ENCODE measurements at regions not wholly inside any gene's neighbourhood (a gene's known extent, or its start where the extent isn't known, plus 50 kb on each side); places are given as distances from the start of the nearest gene placed in this dataset.

DNA sequence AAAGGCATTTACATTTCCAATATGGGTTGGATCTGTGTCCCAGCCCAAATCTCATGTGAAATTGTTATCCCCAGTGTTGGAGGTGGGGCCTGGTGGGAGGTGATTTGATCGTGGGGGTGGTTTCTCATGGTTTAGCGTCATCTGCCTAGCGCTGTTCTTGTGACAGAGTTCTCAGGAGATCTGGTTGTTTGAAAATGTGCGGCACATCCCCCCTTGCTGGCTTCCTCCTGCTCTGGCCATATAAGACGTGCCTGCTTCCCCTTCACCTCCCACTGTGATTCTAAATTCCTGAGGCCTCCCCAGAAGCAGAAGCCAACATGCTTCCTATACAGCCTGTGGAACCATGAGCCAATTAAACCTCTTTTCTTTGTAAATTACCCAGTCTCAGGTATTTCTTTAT is 126.2 kb upstream of the FNDC3A start:
- TF ChIP-seq, protein P1, sequence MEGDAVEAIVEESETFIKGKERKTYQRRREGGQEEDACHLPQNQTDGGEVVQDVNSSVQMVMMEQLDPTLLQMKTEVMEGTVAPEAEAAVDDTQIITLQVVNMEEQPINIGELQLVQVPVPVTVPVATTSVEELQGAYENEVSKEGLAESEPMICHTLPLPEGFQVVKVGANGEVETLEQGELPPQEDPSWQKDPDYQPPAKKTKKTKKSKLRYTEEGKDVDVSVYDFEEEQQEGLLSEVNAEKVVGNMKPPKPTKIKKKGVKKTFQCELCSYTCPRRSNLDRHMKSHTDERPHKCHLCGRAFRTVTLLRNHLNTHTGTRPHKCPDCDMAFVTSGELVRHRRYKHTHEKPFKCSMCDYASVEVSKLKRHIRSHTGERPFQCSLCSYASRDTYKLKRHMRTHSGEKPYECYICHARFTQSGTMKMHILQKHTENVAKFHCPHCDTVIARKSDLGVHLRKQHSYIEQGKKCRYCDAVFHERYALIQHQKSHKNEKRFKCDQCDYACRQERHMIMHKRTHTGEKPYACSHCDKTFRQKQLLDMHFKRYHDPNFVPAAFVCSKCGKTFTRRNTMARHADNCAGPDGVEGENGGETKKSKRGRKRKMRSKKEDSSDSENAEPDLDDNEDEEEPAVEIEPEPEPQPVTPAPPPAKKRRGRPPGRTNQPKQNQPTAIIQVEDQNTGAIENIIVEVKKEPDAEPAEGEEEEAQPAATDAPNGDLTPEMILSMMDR (IDR thresholded peaks at IDR 0.05; ENCODE audit: control extremely low read depth, extremely low read depth, low read depth, missing control alignments): no peak
- ChIA-PET CTCF (no interaction called here), POLR2A (no interaction called here)
- no peak for DNase-seq (ENCODE audit: extremely low spot score)

DNA sequence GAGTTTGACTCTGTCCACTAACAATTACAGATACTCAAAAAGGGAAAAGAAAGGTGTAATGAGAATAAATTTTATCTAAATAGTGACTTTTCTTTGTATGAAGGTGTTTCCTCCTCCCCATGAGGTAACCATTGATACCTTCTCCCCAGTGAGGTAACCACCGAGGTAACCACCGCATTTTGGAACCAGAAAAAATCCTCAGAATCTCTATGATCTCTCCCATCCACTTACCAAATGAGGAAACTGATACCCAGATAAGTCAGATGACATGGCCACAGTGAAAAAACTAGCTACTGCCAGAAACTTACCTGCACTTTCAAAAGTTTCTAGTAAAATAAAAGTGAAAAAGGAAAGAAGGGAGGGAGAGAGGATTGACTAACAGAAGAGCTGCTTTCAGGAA is 124.0 kb upstream of the FNDC3A start:
- ChIA-PET POLR2A (no interaction called here), CTCF (interaction anchor here (1.3 kb wide), 1 partner anchor 20 kb away, joined by 3 read pairs; no protein-coding TSS in a partner anchor)
- TF ChIP-seq, protein P1 (IDR thresholded peaks at IDR 0.05; ENCODE audit: control extremely low read depth, extremely low read depth, low read depth, missing control alignments): no peak
- no peak for DNase-seq (ENCODE audit: extremely low spot score)

DNA sequence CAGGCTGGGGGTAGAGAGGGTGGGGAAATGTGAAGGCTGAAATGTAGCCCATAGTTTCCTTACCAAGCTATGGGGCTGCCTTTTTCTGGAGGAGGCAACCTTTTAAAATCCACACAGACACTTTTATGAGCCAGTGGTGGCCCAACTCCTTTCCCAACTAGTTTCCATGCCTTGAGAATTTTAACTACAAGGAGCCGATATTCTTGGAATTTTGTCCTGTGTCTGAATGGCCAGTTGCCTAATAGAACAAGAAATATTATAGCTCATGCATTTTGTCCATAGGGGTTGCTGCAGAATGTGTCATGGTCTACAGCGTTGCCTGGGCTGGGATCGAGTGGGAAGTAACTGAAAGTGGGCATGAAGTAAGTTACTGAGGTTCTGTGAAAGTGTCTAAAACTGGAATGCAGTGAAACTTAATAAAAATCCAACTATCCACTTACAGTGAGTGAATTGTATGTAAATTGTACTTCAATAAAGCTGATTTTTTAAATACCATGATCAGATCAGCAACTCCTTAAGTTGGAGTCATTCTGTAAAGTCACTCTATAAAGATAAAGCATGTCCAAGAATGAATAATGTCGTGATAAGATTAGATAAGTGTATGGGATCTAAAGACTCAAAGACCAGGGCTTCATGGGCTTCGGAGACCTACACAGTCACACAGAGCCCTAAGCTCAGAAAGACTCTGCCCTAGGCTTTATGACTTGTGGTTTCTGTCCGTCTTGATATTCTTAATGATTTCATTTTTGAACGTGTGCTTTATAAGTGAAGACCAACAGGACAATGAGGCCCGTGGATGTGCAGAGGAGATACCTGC is 122.6 kb upstream of the FNDC3A start:
- ChIA-PET POLR2A (no interaction called here), CTCF (interaction anchor here (1.3 kb wide), 1 partner anchor 21 kb away, joined by 3 read pairs; no protein-coding TSS in a partner anchor)
- no peak for DNase-seq (ENCODE audit: extremely low spot score)
- TF ChIP-seq, protein P1 (IDR thresholded peaks at IDR 0.05; ENCODE audit: control extremely low read depth, extremely low read depth, low read depth, missing control alignments): no peak

DNA sequence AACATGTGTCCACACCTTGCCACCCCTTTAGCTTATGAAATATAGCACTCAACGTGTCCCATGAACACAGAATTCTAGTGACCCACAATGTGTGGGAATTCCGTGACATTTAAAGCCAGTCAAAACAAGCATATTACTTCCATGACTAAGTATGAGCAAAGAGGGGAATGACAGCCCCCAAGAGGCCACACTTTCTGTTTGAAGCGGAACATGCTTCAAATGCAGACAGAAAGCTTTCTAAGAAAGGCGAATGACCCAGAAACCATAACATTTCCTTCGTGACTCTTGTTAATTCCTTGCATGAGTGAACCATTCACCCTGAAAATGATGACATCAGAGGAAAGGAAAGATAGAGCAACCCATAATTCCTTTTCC is 122.0 kb upstream of the FNDC3A start:
- TF ChIP-seq, protein P1 (IDR thresholded peaks at IDR 0.05; ENCODE audit: control extremely low read depth, extremely low read depth, low read depth, missing control alignments): no peak
- no peak for DNase-seq (ENCODE audit: extremely low spot score)
- ChIA-PET CTCF (no interaction called here), POLR2A (no interaction called here)

DNA sequence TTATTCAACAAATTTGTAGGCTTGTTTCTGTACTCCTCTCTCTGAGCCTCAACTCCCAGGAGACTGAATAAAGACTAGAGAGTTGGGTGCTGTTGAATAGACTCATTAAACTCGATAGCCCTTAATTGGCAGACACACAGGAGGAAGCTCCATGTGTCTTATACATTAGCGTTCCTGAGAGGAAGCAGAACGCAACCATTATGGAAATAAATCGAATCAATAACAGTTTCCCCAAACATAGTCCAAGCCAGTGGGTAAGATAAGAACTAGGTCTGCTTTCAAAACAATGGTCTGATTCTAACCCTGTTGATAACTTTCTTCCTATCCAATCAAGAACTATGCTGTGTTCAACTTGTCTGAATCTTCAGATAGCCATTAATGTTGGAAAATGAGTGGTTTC is 118.1 kb upstream of the FNDC3A start:
- TF ChIP-seq, protein P1 (IDR thresholded peaks at IDR 0.05; ENCODE audit: control extremely low read depth, extremely low read depth, low read depth, missing control alignments): no peak
- no peak for DNase-seq (ENCODE audit: extremely low spot score)
- ChIA-PET CTCF (interaction anchor here (1.1 kb wide), 1 partner anchor 27 kb away, joined by 3 read pairs; no protein-coding TSS in a partner anchor), POLR2A (no interaction called here)

DNA sequence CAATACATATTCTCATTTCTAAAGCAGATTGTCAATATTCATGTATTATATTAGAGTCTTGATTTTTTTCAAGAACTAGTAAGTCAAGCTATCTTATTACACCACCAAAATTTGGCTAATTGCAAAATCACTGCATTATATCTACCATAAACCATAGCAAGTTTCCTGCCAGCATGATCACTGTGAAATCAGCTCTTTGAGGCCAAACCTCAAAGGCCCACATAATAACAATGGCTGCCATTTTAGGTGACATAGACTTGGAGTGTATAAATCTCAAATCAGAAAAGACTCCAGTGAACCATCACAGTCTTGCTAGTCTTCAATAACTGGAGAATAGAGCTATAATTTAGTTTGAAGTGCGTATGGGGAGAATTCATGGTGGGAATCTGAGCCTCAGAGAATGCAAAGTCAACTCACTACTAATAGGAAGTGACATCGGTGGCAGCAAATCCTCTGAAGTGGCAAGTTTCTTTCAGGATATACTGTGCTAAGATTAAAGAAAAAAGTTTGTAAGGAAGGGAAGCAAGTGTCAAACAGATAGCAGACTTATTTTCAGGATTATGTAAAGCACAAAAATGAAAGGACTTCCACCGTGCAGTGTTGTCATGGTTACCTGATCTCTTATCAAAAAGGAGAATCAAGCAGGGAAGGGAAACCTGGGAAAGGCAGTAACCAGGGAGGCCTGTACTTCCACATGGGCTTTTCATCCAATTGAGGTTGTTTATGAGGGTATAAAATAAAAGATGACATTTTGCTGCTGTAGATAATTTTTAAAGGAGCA is 117.4 kb upstream of the FNDC3A start:
- TF ChIP-seq, protein P1 (IDR thresholded peaks at IDR 0.05; ENCODE audit: control extremely low read depth, extremely low read depth, low read depth, missing control alignments): no peak
- DNase-seq (ENCODE audit: extremely low spot score): no peak
- ChIA-PET POLR2A (no interaction called here), CTCF (interaction anchor here (1.1 kb wide), 1 partner anchor 27 kb away, joined by 3 read pairs; no protein-coding TSS in a partner anchor)
